ENCODE measurements at regions not wholly inside any gene's neighbourhood (a gene's known extent, or its start where the extent isn't known, plus 50 kb on each side); places are given as distances from the start of the nearest gene placed in this dataset.

DNA sequence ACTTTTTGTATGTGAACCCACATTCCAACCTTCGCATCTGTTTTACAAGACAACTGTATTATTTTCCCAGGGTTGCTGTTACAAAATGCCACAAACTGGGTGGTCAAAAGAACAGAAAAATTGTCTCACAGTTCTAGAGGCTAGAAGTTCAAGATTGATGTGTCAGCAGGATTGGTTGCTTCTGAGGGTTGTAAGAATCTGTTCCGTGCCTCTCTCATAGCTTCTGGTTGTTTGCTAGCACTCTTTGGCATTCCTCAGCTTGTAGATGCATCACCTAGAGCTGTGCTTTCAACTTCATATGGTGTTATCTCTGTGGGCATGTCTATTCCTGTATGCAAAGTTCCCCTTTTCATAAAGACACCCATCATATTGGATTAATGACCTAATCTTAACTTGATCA is 1067.2 kb downstream of the EPHA7 start:
- DNase-seq (no peak), ATAC-seq (no peak)
- Mint-ChIP-seq H3K27ac (no peak overlapping the region), H3K4me3 (no peak overlapping the region), H3K27me3 (no peaks in the 10 kb centered on the region), H3K9me3 (ENCODE audit: low read depth) (peaks cover 8% of the 10 kb centered on the region), H3K36me3 (no peaks in the 10 kb centered on the region), H3K4me1 (no peaks in the 10 kb centered on the region)
- CTCF ChIA-PET = no interaction called here

DNA sequence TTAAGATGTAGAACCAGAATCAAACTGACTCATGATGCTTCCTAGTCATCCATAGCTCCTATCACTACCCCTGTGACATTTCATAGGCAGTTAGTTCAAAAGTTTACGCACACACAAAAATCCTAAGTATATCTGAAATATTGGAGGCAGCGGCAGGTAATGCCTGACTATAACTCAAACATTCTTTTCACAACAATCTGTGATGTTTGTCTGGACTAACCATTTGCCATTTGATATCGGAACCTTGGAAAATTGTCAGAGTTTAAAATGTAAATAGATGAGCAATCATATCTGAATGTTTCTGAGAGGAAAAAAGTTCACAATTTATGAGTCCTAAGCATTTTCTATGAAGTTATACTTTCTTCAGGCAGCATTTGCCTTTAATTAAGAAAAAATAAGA is 1078.2 kb downstream of the EPHA7 start:
- no peaks in the 10 kb centered on the region for H3K9me3 Mint-ChIP-seq (ENCODE audit: low read depth)
- H3K27ac Mint-ChIP-seq = no peak overlapping the region
- CTCF ChIA-PET = no interaction called here
- H3K4me3 Mint-ChIP-seq = no peak overlapping the region
- no peak for DNase-seq
- H3K36me3 Mint-ChIP-seq = no peaks in the 10 kb centered on the region
- H3K4me1 Mint-ChIP-seq = no peaks in the 10 kb centered on the region
- ATAC-seq = no peak
- H3K27me3 Mint-ChIP-seq = no peaks in the 10 kb centered on the region

DNA sequence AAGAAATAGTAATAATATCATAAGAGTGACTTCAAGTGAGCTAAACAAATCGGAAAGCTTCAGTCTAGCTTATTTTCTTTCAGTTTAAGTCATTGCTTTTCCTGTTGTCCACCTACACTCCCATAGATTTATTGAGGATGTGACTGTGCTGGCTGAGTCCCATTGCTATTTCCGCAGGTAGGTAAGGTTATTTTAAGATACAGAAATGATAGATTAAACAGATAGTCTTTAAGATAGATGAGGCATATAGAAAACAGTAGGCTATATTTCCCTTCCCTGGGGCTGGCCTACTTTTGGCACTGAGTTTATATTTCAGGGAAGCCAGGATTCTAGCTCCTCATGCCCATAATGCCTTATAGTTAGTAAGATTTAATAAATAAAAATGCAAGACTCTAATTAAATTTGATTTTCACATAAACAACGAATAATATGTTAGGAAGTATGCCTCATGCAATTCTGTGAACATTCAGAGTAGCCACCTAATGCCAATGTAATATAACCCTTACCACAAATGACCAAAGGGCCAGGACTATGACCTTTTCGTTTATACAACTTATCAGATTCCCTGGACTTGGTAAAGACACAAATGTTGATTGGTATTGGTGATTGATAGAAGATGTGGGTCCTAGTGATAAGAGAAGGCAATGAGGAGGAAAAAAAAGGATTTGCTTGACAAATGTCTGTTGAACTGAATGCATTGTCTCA is 1079.3 kb downstream of the EPHA7 start:
- Mint-ChIP-seq H3K4me1 (no peaks in the 10 kb centered on the region), H3K9me3 (ENCODE audit: low read depth) (peaks cover 3% of the 10 kb centered on the region), H3K27me3 (no peaks in the 10 kb centered on the region), H3K27ac (no peak overlapping the region), H3K4me3 (no peak overlapping the region), H3K36me3 (no peaks in the 10 kb centered on the region)
- ATAC-seq = no peak
- no peak for DNase-seq
- CTCF ChIA-PET = no interaction called here

DNA sequence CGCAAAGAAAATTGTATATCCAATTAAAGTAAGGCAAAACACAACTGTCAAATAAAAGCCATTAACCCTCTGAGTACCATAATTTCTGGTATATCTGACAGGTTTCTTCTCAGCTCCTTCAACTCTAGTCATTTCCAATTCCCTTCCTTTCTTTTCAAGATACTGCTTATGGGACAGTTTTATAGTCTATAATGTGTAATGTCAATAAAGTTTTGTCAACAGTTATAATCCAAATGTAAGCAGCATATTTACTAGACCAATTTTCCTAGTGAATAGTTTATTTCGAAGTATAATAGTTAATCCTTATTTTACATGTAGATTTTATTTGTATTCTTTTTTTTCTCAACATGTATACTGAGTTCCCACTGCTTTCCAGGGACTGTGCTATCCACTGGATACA is 1081.8 kb downstream of the EPHA7 start:
- CTCF ChIA-PET = no interaction called here
- peaks cover 3% of the 10 kb centered on the region for H3K9me3 Mint-ChIP-seq (ENCODE audit: low read depth)
- H3K36me3 Mint-ChIP-seq = no peaks in the 10 kb centered on the region
- H3K27ac Mint-ChIP-seq = no peak overlapping the region
- H3K4me3 Mint-ChIP-seq = no peak overlapping the region
- H3K27me3 Mint-ChIP-seq = no peaks in the 10 kb centered on the region
- no peak for ATAC-seq
- no peak for DNase-seq
- no peaks in the 10 kb centered on the region for H3K4me1 Mint-ChIP-seq

DNA sequence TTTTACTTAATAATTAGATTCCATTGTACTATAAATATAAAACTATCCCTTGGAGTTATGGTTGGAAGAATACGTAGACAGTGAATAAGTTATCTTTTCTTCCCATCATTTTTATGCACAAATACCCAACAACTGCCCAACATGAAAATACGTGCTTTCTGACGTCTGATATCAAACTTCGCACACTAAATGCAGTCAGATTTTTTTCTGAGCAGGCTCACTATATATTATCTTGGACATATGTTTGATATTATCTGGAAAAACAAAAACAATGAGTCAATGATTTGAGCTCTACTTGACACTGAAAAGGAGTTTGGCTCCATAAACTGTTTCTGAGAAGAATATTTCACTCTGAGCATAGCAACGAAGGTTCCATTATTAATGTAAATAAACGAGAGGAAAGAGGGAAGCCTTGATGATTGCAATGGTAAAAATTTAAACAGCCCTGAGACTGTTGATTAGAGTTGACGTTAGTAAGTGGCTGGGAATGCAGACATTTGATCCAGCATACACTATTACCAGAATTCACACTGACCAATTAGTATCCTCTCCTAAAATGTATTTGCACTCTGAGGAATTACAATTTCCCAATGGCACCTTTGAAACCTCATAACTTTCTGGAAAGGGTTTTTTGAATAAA is 1090.0 kb downstream of the EPHA7 start:
- CTCF ChIA-PET = no interaction called here
- H3K4me1 Mint-ChIP-seq = no peaks in the 10 kb centered on the region
- ATAC-seq (no peak), DNase-seq (no peak)
- H3K27ac Mint-ChIP-seq = no peak overlapping the region
- H3K4me3 Mint-ChIP-seq = no peak overlapping the region
- H3K27me3 Mint-ChIP-seq = no peaks in the 10 kb centered on the region
- no peaks in the 10 kb centered on the region for H3K9me3 Mint-ChIP-seq (ENCODE audit: low read depth)
- no peaks in the 10 kb centered on the region for H3K36me3 Mint-ChIP-seq

DNA sequence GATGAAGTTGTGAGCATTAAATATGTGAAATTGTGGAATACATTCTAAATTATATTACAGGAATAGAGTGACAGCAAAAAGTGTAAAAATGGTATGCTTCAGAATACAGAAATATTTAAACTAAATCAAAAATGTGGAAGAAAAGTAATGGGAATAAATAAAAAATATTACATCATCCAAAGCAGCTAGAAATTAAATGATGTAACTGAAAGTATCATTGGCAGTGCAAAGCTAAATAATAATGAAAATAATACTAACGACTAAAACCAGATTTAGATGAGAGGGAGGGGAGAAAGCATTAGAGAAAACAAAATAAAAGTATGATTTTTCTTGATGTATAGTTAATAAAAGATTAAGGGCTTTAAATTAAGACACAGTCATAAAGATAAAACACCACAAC is 1104.0 kb downstream of the EPHA7 start:
- DNase-seq (no peak), ATAC-seq (no peak)
- Mint-ChIP-seq H3K4me3 (no peak overlapping the region), H3K9me3 (ENCODE audit: low read depth) (peaks cover 10% of the 10 kb centered on the region), H3K27me3 (no peaks in the 10 kb centered on the region), H3K27ac (no peak overlapping the region), H3K4me1 (no peaks in the 10 kb centered on the region), H3K36me3 (no peaks in the 10 kb centered on the region)
- CTCF ChIA-PET = no interaction called here

DNA sequence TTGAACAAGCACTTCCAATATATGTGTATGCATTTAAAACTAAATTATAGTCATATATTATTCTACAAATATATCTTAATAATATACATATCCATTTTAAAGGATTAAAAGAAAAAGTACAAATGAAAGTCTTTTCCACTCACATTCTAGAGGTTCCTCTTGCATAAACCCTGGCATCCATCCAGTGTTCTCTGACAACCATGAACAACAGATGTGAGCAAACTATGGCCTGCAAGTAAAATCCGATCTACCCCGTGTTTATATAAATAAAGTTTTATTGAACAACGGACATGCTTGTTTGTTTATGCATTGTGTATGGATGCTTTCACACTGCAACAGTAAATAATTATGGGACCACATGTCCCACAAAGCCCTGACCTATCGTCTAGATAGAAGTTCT is 1122.3 kb downstream of the EPHA7 start:
- Mint-ChIP-seq H3K27ac (no peak overlapping the region), H3K9me3 (ENCODE audit: low read depth) (peaks cover under 1% of the 10 kb centered on the region), H3K4me3 (no peak overlapping the region), H3K36me3 (no peaks in the 10 kb centered on the region), H3K27me3 (no peaks in the 10 kb centered on the region), H3K4me1 (no peaks in the 10 kb centered on the region)
- CTCF ChIA-PET = no interaction called here
- ATAC-seq (no peak), DNase-seq (no peak)

DNA sequence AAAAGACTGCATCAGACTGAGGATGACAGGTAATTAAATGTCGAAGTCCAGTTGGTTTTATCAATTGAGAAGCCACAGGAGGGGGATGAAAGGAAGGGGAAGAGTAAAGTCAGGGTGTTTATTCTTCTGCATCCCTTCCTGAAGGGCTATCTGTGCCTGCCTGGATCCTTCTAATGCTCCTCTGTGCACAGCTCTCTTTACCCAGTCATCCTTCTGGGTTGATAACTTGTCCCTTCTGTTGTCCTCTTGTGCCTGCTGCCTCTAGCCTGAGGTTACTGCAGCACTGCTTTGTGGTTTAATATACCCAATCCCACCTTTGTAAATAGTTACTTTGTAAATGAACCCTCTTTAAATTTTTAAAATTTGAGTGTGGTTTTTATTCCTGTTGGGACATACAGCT is 1127.3 kb downstream of the EPHA7 start:
- Mint-ChIP-seq H3K36me3 (no peaks in the 10 kb centered on the region), H3K27ac (no peak overlapping the region), H3K27me3 (no peaks in the 10 kb centered on the region), H3K4me1 (no peaks in the 10 kb centered on the region), H3K9me3 (ENCODE audit: low read depth) (peaks cover 2% of the 10 kb centered on the region), H3K4me3 (no peak overlapping the region)
- no peak for DNase-seq
- CTCF ChIA-PET = no interaction called here
- ATAC-seq = no peak

DNA sequence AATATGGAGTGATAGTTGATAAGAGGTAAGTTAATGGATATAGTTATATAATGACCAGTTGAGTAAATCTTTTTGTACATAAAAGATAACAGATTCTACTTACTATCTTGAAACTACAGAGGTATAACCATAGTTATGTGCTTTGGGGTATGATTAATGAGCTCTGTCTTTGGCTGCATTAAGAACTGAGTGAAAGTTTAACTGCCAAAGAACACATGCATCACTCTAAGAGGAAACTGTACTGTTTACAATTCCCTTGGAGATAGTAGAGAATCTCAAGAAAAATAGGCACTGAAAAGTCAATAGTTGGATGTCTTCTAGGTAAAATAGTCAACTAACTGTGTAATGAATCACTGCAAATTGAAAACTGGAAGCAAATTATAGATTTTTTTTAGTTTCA is 1129.5 kb downstream of the EPHA7 start:
- H3K9me3 Mint-ChIP-seq (ENCODE audit: low read depth) = peaks cover 2% of the 10 kb centered on the region
- H3K36me3 Mint-ChIP-seq = no peaks in the 10 kb centered on the region
- CTCF ChIA-PET = no interaction called here
- H3K27ac Mint-ChIP-seq = no peak overlapping the region
- DNase-seq (no peak), ATAC-seq (no peak)
- H3K4me3 Mint-ChIP-seq = no peak overlapping the region
- no peaks in the 10 kb centered on the region for H3K27me3 Mint-ChIP-seq
- no peaks in the 10 kb centered on the region for H3K4me1 Mint-ChIP-seq

DNA sequence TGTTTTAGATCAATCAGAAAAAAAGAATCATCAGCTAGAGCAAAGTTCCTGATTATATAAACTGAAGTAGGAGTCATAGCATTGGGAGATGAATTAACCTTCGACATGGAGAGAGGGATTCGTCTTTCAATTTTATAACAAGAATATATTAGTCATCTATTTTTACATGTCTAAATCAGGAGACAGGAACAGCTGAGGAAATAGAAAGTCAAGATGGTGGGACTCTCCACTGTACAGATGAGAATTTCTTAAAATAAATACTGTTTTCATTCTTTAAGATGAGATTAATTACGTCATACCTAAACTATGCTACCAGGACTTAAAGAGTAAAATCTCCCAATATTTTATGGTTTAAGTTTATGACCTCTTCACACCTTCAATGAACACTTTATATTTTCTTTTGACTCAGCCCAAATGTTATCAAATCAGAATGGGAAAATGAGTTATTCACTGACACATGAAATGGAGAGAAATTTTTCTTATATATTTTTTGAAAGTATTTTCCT is 1137.7 kb downstream of the EPHA7 start:
- no peak for DNase-seq
- no peaks in the 10 kb centered on the region for H3K36me3 Mint-ChIP-seq
- no peaks in the 10 kb centered on the region for H3K27me3 Mint-ChIP-seq
- peaks cover 6% of the 10 kb centered on the region for H3K9me3 Mint-ChIP-seq (ENCODE audit: low read depth)
- CTCF ChIA-PET = no interaction called here
- no peak for ATAC-seq
- no peak overlapping the region for H3K4me3 Mint-ChIP-seq
- no peaks in the 10 kb centered on the region for H3K4me1 Mint-ChIP-seq
- H3K27ac Mint-ChIP-seq = no peak overlapping the region

DNA sequence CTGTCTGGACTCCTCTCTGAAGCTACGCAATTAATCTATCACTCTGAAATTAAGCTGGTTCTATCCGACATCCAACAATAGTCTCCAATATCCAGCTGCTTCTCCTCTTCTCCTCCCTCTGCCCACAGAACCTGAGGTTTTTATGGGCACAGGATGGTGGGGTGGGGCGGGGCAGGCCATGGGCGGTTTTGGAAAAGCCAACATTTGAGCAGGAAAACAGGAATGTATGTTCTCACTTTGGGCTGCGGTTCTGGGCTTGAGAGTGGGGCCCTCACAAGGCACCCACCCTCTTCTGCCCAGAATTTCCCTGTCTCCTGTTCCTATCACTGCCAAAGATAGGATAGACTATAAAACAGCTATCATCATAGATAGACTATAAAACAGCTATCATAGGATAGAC is 1144.2 kb downstream of the EPHA7 start:
- Mint-ChIP-seq H3K9me3 (ENCODE audit: low read depth) (peaks cover 15% of the 10 kb centered on the region), H3K27ac (no peak overlapping the region), H3K4me1 (no peaks in the 10 kb centered on the region), H3K27me3 (no peaks in the 10 kb centered on the region), H3K36me3 (no peaks in the 10 kb centered on the region), H3K4me3 (no peak overlapping the region)
- ATAC-seq (no peak), DNase-seq (no peak)
- CTCF ChIA-PET = no interaction called here

DNA sequence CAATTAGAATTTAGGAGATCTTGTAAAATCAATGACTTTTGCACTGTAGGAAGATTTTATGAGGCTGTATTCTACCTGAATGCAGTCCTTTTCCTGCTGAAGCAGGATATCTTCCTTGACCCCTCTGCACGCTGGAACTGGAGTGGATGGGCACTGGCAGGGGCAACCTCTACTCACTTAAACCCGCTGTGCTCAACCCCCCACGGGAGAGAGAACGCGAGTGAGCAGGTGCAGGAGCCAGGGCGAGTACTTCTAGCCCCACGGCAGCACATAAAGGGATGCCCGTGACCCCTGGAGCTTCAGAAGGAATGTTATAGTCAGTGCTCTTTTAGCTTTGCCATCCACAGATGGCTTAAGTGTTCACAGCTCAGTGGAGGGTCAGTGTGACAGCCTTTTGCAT is 1144.8 kb downstream of the EPHA7 start:
- peaks cover 15% of the 10 kb centered on the region for H3K9me3 Mint-ChIP-seq (ENCODE audit: low read depth)
- no peak for ATAC-seq
- no peaks in the 10 kb centered on the region for H3K4me1 Mint-ChIP-seq
- no peak for DNase-seq
- H3K4me3 Mint-ChIP-seq = no peak overlapping the region
- no peaks in the 10 kb centered on the region for H3K27me3 Mint-ChIP-seq
- no peak overlapping the region for H3K27ac Mint-ChIP-seq
- no peaks in the 10 kb centered on the region for H3K36me3 Mint-ChIP-seq
- CTCF ChIA-PET = no interaction called here

DNA sequence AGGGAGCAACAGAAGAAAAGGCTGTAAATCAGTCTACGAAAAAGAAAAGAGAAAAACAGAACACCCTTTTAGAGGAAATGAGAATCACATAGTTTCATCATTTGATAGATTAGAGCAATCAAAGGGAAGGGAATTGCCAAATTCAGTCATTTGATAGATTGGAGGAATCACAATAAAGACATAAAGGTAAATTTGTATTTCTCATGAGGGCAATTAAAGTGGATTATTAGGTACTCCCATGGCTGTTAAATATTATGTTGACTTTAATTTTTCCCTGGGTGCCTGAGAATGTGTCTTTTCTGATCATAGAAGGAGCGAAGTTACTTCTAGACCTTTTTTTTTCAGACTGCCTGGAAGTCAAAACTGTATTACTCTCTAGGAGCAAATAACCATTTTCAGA is 1145.7 kb downstream of the EPHA7 start:
- peaks cover 13% of the 10 kb centered on the region for H3K9me3 Mint-ChIP-seq (ENCODE audit: low read depth)
- no peak for DNase-seq
- CTCF ChIA-PET = no interaction called here
- no peaks in the 10 kb centered on the region for H3K27me3 Mint-ChIP-seq
- no peaks in the 10 kb centered on the region for H3K4me1 Mint-ChIP-seq
- ATAC-seq = no peak
- H3K27ac Mint-ChIP-seq = no peak overlapping the region
- H3K36me3 Mint-ChIP-seq = no peaks in the 10 kb centered on the region
- H3K4me3 Mint-ChIP-seq = no peak overlapping the region

DNA sequence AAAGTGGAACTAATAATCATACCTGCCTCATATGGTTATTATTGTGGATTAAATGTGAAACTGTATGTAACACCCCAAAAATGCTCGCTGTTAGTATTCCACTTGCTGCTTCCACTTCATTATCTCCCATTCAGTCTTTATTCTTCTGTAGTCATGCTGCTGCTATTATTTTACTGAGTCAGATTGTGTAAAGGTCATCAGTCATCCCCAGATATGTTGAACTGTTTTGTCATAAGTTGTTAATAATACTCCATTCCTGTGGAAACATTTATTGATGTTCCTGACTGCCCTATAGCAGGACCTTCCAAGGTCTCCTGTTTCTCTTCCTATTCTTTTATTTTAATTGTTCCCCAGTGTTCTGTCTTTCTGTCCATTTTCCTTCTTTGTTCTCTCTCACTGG is 1148.3 kb downstream of the EPHA7 start:
- no peak for ATAC-seq
- H3K36me3 Mint-ChIP-seq = no peaks in the 10 kb centered on the region
- peaks cover 12% of the 10 kb centered on the region for H3K9me3 Mint-ChIP-seq (ENCODE audit: low read depth)
- H3K4me3 Mint-ChIP-seq = no peak overlapping the region
- no peak overlapping the region for H3K27ac Mint-ChIP-seq
- no peak for DNase-seq
- CTCF ChIA-PET = no interaction called here
- H3K27me3 Mint-ChIP-seq = no peaks in the 10 kb centered on the region
- H3K4me1 Mint-ChIP-seq = no peaks in the 10 kb centered on the region
